ENCODE measurements at regions not wholly inside any gene's neighbourhood (a gene's known extent, or its start where the extent isn't known, plus 50 kb on each side); places are given as distances from the start of the nearest gene placed in this dataset.

- Histone ChIP-seq H3K27ac (no peak overlapping the region), H3K4me3 (no peak overlapping the region)
- TF ChIP-seq Cebpa-rat (IDR thresholded peaks at IDR 0.05) = no peak
Measured at GRCh38 chr3:193859195-193859594, 266.2 kb downstream of the OPA1 start.

GRCh38 chr3:193861012-193861411 lies 268.0 kb downstream of the OPA1 start:
- no peaks in the 10 kb centered on the region for H4K20me1 ChIP-seq
- H3K4me2 ChIP-seq = no peak overlapping the region
- H3K4me3 ChIP-seq = no peak overlapping the region
- no peak for TF ChIP-seq Cebpa-rat (IDR thresholded peaks at IDR 0.05)
- H3K27ac ChIP-seq = no peak overlapping the region
- no peak overlapping the region for H3K9ac ChIP-seq
- H3K4me1 ChIP-seq = peaks cover 0 to 10% (median 3%) of the 10 kb centered on the region in 10 experiments; a peak in 12 of 20 replicates
- no peaks in the 10 kb centered on the region for H3K9me3 ChIP-seq (replicated peaks in 1 of 11)
- H3K27me3 ChIP-seq = peaks cover 0 to 43% (median 33%) of the 10 kb centered on the region in 11 experiments; a peak in 18 of 22 replicates
- H3K36me3 ChIP-seq = no peaks in the 10 kb centered on the region

More at GRCh38 chr3:193859195-193859594, 266.2 kb downstream of the OPA1 start:
- no peaks in the 10 kb centered on the region for H3K9me3 ChIP-seq (replicated peaks in 1 of 11)
- H3K36me3 ChIP-seq = no peaks in the 10 kb centered on the region
- H3K4me1 ChIP-seq = peaks cover 0 to 5% (median 0%) of the 10 kb centered on the region in 10 experiments; a peak in 2 of 20 replicates
- no peak overlapping the region for H3K4me2 ChIP-seq
- peaks cover 0 to 26% (median 19%) of the 10 kb centered on the region in 11 experiments; a peak in 18 of 22 replicates for H3K27me3 ChIP-seq
- H3K9ac ChIP-seq = no peak overlapping the region
- no peaks in the 10 kb centered on the region for H4K20me1 ChIP-seq

GRCh38 chr3:193862843-193863242 lies 269.8 kb downstream of the OPA1 start:
- H4K20me1 ChIP-seq = no peaks in the 10 kb centered on the region
- H3K9me3 ChIP-seq (replicated peaks in 1 of 11) = no peaks in the 10 kb centered on the region
- no peak overlapping the region for H3K4me3 ChIP-seq
- peaks cover 13 to 29% (median 21%) of the 10 kb centered on the region in 10 experiments for H3K4me1 ChIP-seq
- H3K27me3 ChIP-seq = peaks cover 0 to 54% (median 37%) of the 10 kb centered on the region in 11 experiments; a peak in 18 of 22 replicates
- H3K27ac ChIP-seq = no peak overlapping the region
- TF ChIP-seq Cebpa-rat (IDR thresholded peaks at IDR 0.05) = no peak
- no peak overlapping the region for H3K4me2 ChIP-seq
- H3K9ac ChIP-seq = no peak overlapping the region
- H3K36me3 ChIP-seq = no peaks in the 10 kb centered on the region

DNA sequence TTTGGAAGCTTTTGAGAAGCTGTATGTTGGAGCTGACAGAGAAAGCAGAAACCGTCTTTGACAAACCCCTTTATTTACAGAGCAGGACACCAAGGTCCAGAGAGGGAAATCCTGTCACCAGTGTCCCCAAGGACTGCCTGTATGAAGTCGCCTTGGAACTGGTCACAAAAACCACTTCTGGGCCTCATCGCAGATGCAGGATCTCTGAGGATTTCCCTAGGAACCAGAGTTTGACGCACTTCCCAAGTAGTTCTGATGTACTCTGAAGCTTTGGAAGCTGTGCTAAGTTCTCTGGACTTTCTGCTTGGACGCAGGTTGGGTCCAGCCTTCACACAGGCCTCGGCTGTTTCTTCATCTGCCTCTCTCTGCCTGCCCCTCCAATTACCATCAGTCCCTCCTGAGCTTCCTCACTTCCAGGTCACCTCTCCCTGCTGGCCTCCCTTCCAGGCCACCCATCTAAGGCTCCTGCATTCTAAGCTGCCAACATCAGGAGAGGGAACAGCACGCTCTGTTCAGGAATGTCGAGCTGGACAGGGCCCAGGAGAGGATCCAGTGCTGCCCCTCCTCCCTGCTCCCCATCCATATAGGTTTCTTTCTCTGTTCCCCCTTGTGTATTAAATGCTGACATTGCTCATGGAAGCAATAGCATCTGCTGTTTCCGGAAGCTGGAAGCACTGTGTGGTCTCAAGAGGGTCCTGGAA lies 270.8 kb downstream of the OPA1 start:
- Histone ChIP-seq H3K27ac (no peak overlapping the region), H3K4me3 (no peak overlapping the region), H3K27me3 (peaks cover 5 to 54% (median 37%) of the 10 kb centered on the region in 11 experiments; a peak in 21 of 22 replicates), H3K4me2 (0 out of 22 replicates have a peak overlapping the region, but pooled peaks of 1 of the 11 experiments have one; percentile 3), H3K9me3 (replicated peaks in 1 of 11) (no peaks in the 10 kb centered on the region), H3K4me1 (peaks cover 23 to 38% (median 31%) of the 10 kb centered on the region in 10 experiments), H4K20me1 (0 out of 22 replicates have a peak, but pooled peaks cover 0 to 4% (median 0%) of the 10 kb centered on the region in 11 experiments), H3K9ac (no peak overlapping the region), H3K36me3 (no peaks in the 10 kb centered on the region)
- TF ChIP-seq Cebpa-rat (IDR thresholded peaks at IDR 0.05) = no peak

DNA sequence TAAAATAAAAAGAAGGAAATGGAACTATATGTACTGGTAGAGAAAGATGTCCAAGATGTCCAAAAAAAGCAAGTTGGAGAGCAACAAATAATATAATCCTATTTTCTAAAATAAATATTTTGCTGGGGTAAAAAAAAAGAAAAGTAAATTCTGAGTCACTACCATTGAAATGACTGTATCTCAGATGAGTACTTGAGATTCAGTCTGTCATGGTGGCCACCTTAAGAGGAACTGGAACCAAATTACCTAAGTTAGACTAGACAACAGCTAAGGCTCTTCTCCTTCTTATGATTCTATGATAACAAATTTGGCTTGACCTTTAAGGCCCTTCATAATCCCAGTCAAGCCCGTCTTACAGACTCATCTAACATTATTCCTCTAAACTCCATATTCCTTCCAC lies 270.6 kb upstream of the HES1 start:
- Histone ChIP-seq H3K27ac (no peak overlapping the region), H3K9me3 (replicated peaks in 1 of 11) (no peaks in the 10 kb centered on the region), H3K4me3 (no peak overlapping the region), H3K4me1 (peaks cover 38 to 53% (median 46%) of the 10 kb centered on the region in 10 experiments), H3K36me3 (no peaks in the 10 kb centered on the region), H3K9ac (no peak overlapping the region), H3K27me3 (peaks cover 21 to 68% (median 41%) of the 10 kb centered on the region in 11 experiments; a peak in 21 of 22 replicates), H4K20me1 (peaks cover 0 to 11% (median 0%) of the 10 kb centered on the region in 11 experiments; a peak in 3 of 22 replicates), H3K4me2 (peak overlapping the region in 5 of 11 experiments; percentile 91 to 99 (median 96); a peak in 7 of 22 replicates)
- no peak for TF ChIP-seq Cebpa-rat (IDR thresholded peaks at IDR 0.05)

- H4K20me1 ChIP-seq = peaks cover 0 to 11% (median 0%) of the 10 kb centered on the region in 11 experiments; a peak in 3 of 22 replicates
- no peak overlapping the region for H3K9ac ChIP-seq
- no peaks in the 10 kb centered on the region for H3K9me3 ChIP-seq (replicated peaks in 1 of 11)
- H3K36me3 ChIP-seq = no peaks in the 10 kb centered on the region
- H3K4me3 ChIP-seq = no peak overlapping the region
- H3K27ac ChIP-seq = peak overlapping the region in 2 of 11 experiments; percentile 13 to 84; a peak in 4 of 22 replicates
- peaks cover 27 to 75% (median 44%) of the 10 kb centered on the region in 11 experiments for H3K27me3 ChIP-seq
- peak overlapping the region in 10 of 11 experiments; percentile 86 to 99 (median 95); a peak in 16 of 22 replicates for H3K4me2 ChIP-seq
- no peak for TF ChIP-seq Cebpa-rat (IDR thresholded peaks at IDR 0.05)
- H3K4me1 ChIP-seq = peaks cover 43 to 60% (median 52%) of the 10 kb centered on the region in 10 experiments
Measured at GRCh38 chr3:193865896-193866480, 270.0 kb upstream of the HES1 start.

DNA sequence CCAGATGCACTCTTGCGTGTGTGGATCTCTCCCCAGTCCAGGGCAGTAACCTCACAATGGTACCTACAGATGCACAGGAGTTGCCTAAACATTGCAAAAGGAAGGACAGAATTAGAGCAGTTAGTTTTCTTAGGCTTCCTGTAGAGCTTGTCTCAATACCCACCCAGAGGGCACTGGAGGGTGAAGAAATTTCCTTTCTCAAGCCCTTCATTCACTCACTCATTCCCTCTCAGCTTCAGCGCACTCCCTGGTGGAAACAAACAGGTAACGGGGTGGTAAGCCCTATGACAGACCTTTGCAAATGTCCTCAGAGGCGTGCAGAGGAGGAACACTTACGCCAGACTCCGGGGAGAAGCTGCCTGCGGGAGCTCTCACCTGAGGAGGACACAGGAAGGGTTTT lies 267.4 kb upstream of the HES1 start:
- peak overlapping the region in 9 of 11 experiments; percentile 46 to 76 (median 68); a peak in 17 of 22 replicates for H3K9ac ChIP-seq
- peaks cover 14 to 62% (median 33%) of the 10 kb centered on the region in 11 experiments; a peak in 21 of 22 replicates for H3K27me3 ChIP-seq
- peaks cover 0 to 11% (median 0%) of the 10 kb centered on the region in 11 experiments; a peak in 3 of 22 replicates for H4K20me1 ChIP-seq
- no peaks in the 10 kb centered on the region for H3K9me3 ChIP-seq (replicated peaks in 1 of 11)
- H3K4me2 ChIP-seq = peak overlapping the region; percentile 81 to 99 (median 95)
- peaks cover 45 to 80% (median 65%) of the 10 kb centered on the region in 10 experiments for H3K4me1 ChIP-seq
- peak overlapping the region in 5 of 10 experiments; percentile 42 to 58 (median 46); a peak in 10 of 20 replicates for H3K4me3 ChIP-seq
- H3K27ac ChIP-seq = peak overlapping the region in 9 of 11 experiments; percentile 50 to 88 (median 83); a peak in 17 of 22 replicates
- peak in 8 of 11 experiments; percentile 45 to 97 (median 90); a peak in 15 of 22 replicates for TF ChIP-seq Cebpa-rat (IDR thresholded peaks at IDR 0.05)
- H3K36me3 ChIP-seq = no peaks in the 10 kb centered on the region

- no peak for TF ChIP-seq Cebpa-rat (IDR thresholded peaks at IDR 0.05)
- Histone ChIP-seq H3K4me2 (peak overlapping the region; percentile 81 to 99 (median 95)), H3K9ac (peak overlapping the region in 9 of 11 experiments; percentile 46 to 76 (median 68); a peak in 18 of 22 replicates)
Measured at GRCh38 chr3:193869221-193870201, 266.4 kb upstream of the HES1 start.

More at GRCh38 chr3:193869221-193870201, 266.4 kb upstream of the HES1 start:
- Histone ChIP-seq H3K36me3 (no peaks in the 10 kb centered on the region), H3K27me3 (peaks cover 9 to 53% (median 33%) of the 10 kb centered on the region in 11 experiments; a peak in 21 of 22 replicates), H4K20me1 (peaks cover 0 to 11% (median 0%) of the 10 kb centered on the region in 11 experiments; a peak in 3 of 22 replicates), H3K27ac (peak overlapping the region in 9 of 11 experiments; percentile 50 to 88 (median 83); a peak in 18 of 22 replicates), H3K9me3 (replicated peaks in 1 of 11) (no peaks in the 10 kb centered on the region), H3K4me1 (peaks cover 45 to 83% (median 65%) of the 10 kb centered on the region in 10 experiments), H3K4me3 (peak overlapping the region; percentile 9 to 58 (median 44); a peak in 17 of 20 replicates)

All from BLaER1 treated with 17β-estradiol and CSF1 and Interleukin-3, amounts not matched to agents 10 nM and 100 nM (cell line).